Vagina (tissue), 2 donors: ENCODE measurements at regions not wholly inside any gene's neighbourhood (a gene's known extent, or its start where the extent isn't known, plus 50 kb on each side); places are given as distances from the start of the nearest gene placed in this dataset.
A peak's percentile ranks its signal among the peaks of the same experiment; 100 is the strongest.

Source experiments
- DNase-seq, 2 donors: peaks; one replicate each; pipeline ENCODE4 v3.0.0-alpha.2; 2017; ENCODE audit errors: extremely low spot score in 2 of 2
- H3K27ac ChIP-seq: fragments of 200-600 bp; sonication (generic); one replicate; pipeline ENCODE4 v1.5.1; 2019
- H3K27me3 ChIP-seq: fragments of 200-600 bp; sonication (generic); one replicate; pipeline ENCODE4 v1.5.1; 2019
- H3K36me3 ChIP-seq, 2 donors: fragments of 200-600 bp; sonication (generic); one replicate each; pipeline ENCODE4 v1.5.1; 2017 to 2019
- H3K4me1 ChIP-seq: fragments of 200-600 bp; sonication (generic); one replicate; pipeline ENCODE4 v1.5.1; 2019
- H3K4me3 ChIP-seq, 2 donors: fragments of 200-600 bp; sonication (generic); 1 replicate in 1 of 2; 2 replicates in 1 of 2; pipeline ENCODE4 v1.5.1; 2016 to 2019
- H3K9me3 ChIP-seq: fragments of 200-600 bp; sonication (generic); one replicate; pipeline ENCODE4 v1.5.1; 2019
- POLR2A ChIP-seq, 2 donors: fragments of 450-650 bp; IDR thresholded peaks; one replicate each; pipeline ENCODE4 v1.6.1; 2017; ENCODE audit warnings: antibody characterized with exemption in 2 of 2, mild to moderate bottlenecking in 2 of 2, moderate library complexity in 2 of 2
- POLR2AphosphoS5 ChIP-seq, 2 donors: sonication (generic); formaldehyde crosslinking; IDR thresholded peaks; one replicate each; pipeline ENCODE4 v1.9.0; 2017; ENCODE audit warnings: antibody characterized with exemption in 2 of 2, mild to moderate bottlenecking in 2 of 2, low read depth in 1 of 2; ENCODE audit not compliant: insufficient read depth in 1 of 2
- intact Hi-C: fragments of 100-400 bp; cut with DNase I; formaldehyde crosslinking; loops from one replicate; pipeline ENCODE4 v1.15.1; 2023
- TF ChIP-seq, protein P1 (sequence below), 3 experiments: fragments of 450-650 bp in 2 of 3; fragments of 200-600 bp in 1 of 3; sonication (generic) in 1 of 3; IDR thresholded peaks; one replicate each; pipeline ENCODE4 v1.5.1; 2017 to 2019; ENCODE audit warnings: antibody characterized with exemption in 3 of 3, mild to moderate bottlenecking in 2 of 3, moderate library complexity in 2 of 3

DNA sequence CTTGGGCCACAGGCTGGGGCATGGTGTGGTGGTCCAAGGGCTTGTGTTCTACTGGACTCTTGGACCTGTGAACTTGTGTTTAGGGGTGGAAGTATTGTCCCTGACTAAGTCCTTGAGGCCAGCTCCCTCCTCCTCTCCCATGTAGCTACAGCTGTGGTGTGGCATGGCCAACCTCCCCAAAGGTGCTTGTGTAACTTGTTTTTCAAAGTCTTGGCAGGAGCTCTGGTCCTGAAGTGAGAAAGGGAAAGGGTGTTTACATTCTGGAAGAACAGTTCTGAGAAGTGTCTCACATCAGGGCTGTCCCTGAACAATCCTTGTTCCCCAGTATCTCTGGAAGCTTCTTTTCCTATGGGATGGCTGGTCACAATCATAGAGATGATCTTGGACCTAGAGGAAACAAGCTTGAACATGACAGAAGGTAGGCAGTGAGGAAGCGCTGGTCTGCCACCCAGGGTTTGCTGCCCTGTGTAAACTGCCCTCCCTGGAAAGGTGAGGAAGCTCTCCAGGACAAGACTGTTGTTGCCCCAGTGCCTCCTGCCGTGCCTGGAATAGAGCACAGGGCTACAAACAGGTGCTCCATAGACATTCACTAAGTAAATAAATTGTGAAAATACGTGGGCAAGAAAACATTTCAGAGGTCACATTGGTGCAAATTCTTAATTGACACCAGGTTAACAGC lies 64.6 kb upstream of the KLF9 start:
- TF ChIP-seq POLR2AphosphoS5 (IDR thresholded peaks at IDR 0.05; ENCODE audit: insufficient read depth in 1 of 2, low read depth in 1 of 2) = peak in 1 of 2 donors; percentile 61
- TF ChIP-seq, protein P1, sequence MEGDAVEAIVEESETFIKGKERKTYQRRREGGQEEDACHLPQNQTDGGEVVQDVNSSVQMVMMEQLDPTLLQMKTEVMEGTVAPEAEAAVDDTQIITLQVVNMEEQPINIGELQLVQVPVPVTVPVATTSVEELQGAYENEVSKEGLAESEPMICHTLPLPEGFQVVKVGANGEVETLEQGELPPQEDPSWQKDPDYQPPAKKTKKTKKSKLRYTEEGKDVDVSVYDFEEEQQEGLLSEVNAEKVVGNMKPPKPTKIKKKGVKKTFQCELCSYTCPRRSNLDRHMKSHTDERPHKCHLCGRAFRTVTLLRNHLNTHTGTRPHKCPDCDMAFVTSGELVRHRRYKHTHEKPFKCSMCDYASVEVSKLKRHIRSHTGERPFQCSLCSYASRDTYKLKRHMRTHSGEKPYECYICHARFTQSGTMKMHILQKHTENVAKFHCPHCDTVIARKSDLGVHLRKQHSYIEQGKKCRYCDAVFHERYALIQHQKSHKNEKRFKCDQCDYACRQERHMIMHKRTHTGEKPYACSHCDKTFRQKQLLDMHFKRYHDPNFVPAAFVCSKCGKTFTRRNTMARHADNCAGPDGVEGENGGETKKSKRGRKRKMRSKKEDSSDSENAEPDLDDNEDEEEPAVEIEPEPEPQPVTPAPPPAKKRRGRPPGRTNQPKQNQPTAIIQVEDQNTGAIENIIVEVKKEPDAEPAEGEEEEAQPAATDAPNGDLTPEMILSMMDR (IDR thresholded peaks at IDR 0.05) = no peak
- Histone ChIP-seq H3K27ac (peak overlapping the region; percentile 95), H3K9me3 (no peaks in the 10 kb centered on the region), H3K27me3 (no peaks in the 10 kb centered on the region), H3K4me1 (peaks cover 97% of the 10 kb centered on the region), H3K36me3 (no peaks in the 10 kb centered on the region), H3K4me3 (peak overlapping the region in 1 of 2 donors; percentile 7)
- intact Hi-C loops = no loop called here
- no peak for DNase-seq

- Histone ChIP-seq H3K36me3 (no peaks in the 10 kb centered on the region), H3K9me3 (no peaks in the 10 kb centered on the region), H3K27me3 (no peaks in the 10 kb centered on the region), H3K27ac (peak overlapping the region; percentile 95), H3K4me1 (peaks cover 97% of the 10 kb centered on the region), H3K4me3 (no peak overlapping the region)
- no peak for DNase-seq
- intact Hi-C loops = no loop called here
- TF ChIP-seq POLR2A (IDR thresholded peaks at IDR 0.05) = no peak
- TF ChIP-seq, protein P1 (IDR thresholded peaks at IDR 0.05) = no peak
Observed at GRCh38 chr9:70477907-70478480, 63.5 kb upstream of the KLF9 start.

GRCh38 chr9:70477146-70477745 lies 62.8 kb upstream of the KLF9 start:
- TF ChIP-seq, protein P1 (IDR thresholded peaks at IDR 0.05) = no peak
- TF ChIP-seq POLR2A (IDR thresholded peaks at IDR 0.05) = no peak
- no peak for TF ChIP-seq POLR2AphosphoS5 (IDR thresholded peaks at IDR 0.05; ENCODE audit: insufficient read depth in 1 of 2, low read depth in 1 of 2)

GRCh38 chr9:70475211-70475610 lies 60.8 kb upstream of the KLF9 start:
- Histone ChIP-seq H3K27me3 (no peaks in the 10 kb centered on the region), H3K4me3 (no peak overlapping the region), H3K27ac (peak overlapping the region; percentile 71), H3K36me3 (no peaks in the 10 kb centered on the region), H3K4me1 (peaks cover 96% of the 10 kb centered on the region), H3K9me3 (no peaks in the 10 kb centered on the region)
- intact Hi-C loops = no loop called here
- TF ChIP-seq POLR2A (IDR thresholded peaks at IDR 0.05) (no peak), POLR2AphosphoS5 (IDR thresholded peaks at IDR 0.05; ENCODE audit: insufficient read depth in 1 of 2, low read depth in 1 of 2) (peak; percentile 42 to 57)
- TF ChIP-seq, protein P1 (IDR thresholded peaks at IDR 0.05) = no peak
- DNase-seq = no peak

More at GRCh38 chr9:70477146-70477745, 62.8 kb upstream of the KLF9 start:
- H3K27ac ChIP-seq = peak overlapping the region; percentile 95
- no peaks in the 10 kb centered on the region for H3K9me3 ChIP-seq
- peaks cover 98% of the 10 kb centered on the region for H3K4me1 ChIP-seq
- H3K27me3 ChIP-seq = no peaks in the 10 kb centered on the region
- intact Hi-C loops = no loop called here
- H3K36me3 ChIP-seq = no peaks in the 10 kb centered on the region
- DNase-seq = no peak
- no peak overlapping the region for H3K4me3 ChIP-seq

- Histone ChIP-seq H3K27me3 (no peaks in the 10 kb centered on the region), H3K9me3 (no peaks in the 10 kb centered on the region), H3K4me3 (no peak overlapping the region), H3K4me1 (peaks cover 94% of the 10 kb centered on the region), H3K36me3 (no peaks in the 10 kb centered on the region), H3K27ac (peak overlapping the region; percentile 71)
- TF ChIP-seq, protein P1 (IDR thresholded peaks at IDR 0.05) = no peak
- TF ChIP-seq POLR2A (IDR thresholded peaks at IDR 0.05) = no peak
- DNase-seq = no peak
- intact Hi-C loops = no loop called here
Observed at GRCh38 chr9:70474413-70474812, 60.0 kb upstream of the KLF9 start.
